ENCODE measurements at regions not wholly inside any gene's neighbourhood (a gene's known extent, or its start where the extent isn't known, plus 50 kb on each side); places are given as distances from the start of the nearest gene placed in this dataset.

- Histone ChIP-seq H3K4me2 (ENCODE audit: low read depth, low read length, poor library complexity, severe bottlenecking) (no peak overlapping the region), H3K27ac (ENCODE audit: low read depth, low read length) (no peak overlapping the region), H3K79me2 (ENCODE audit: insufficient read depth, low read length) (no peaks in the 10 kb centered on the region), H2AFZ (ENCODE audit: low read depth, low read length, severe bottlenecking) (no peak overlapping the region), H3K36me3 (ENCODE audit: low read length) (no peaks in the 10 kb centered on the region), H3K27me3 (ENCODE audit: low read length) (no peaks in the 10 kb centered on the region), H4K20me1 (ENCODE audit: low read depth, low read length) (no peaks in the 10 kb centered on the region), H3K9me2 (replicated peaks; ENCODE audit: insufficient read depth, low read length) (no peaks in the 10 kb centered on the region), H3K9me3 (ENCODE audit: insufficient read depth, low read length) (no peaks in the 10 kb centered on the region), H3F3A (ENCODE audit: insufficient read depth) (no peaks in the 10 kb centered on the region), H3K4me3 (ENCODE audit: insufficient read depth, low read length, poor library complexity, severe bottlenecking) (no peak overlapping the region), H3K9ac (ENCODE audit: low read length) (no peak overlapping the region)
- TF ChIP-seq EZH2phosphoT487 (conservative IDR thresholded peaks at IDR 0.05; ENCODE audit: low read length) = no peak
These were observed 190.3 kb downstream of the DHX15 start for GRCh38 chr4:24394041-24394440.

GRCh38 chr4:24392613-24393012 lies 191.7 kb downstream of the DHX15 start:
- Histone ChIP-seq H3F3A (ENCODE audit: insufficient read depth) (no peaks in the 10 kb centered on the region), H3K9me3 (ENCODE audit: insufficient read depth, low read length) (no peaks in the 10 kb centered on the region), H3K27me3 (ENCODE audit: low read length) (no peaks in the 10 kb centered on the region), H4K20me1 (ENCODE audit: low read depth, low read length) (no peaks in the 10 kb centered on the region), H3K9me2 (replicated peaks; ENCODE audit: insufficient read depth, low read length) (no peaks in the 10 kb centered on the region), H3K79me2 (ENCODE audit: insufficient read depth, low read length) (no peaks in the 10 kb centered on the region), H3K4me2 (ENCODE audit: low read depth, low read length, poor library complexity, severe bottlenecking) (no peak overlapping the region), H3K9ac (ENCODE audit: low read length) (no peak overlapping the region), H3K36me3 (ENCODE audit: low read length) (no peaks in the 10 kb centered on the region), H3K4me3 (ENCODE audit: insufficient read depth, low read length, poor library complexity, severe bottlenecking) (no peak overlapping the region), H2AFZ (ENCODE audit: low read depth, low read length, severe bottlenecking) (no peak overlapping the region), H3K27ac (ENCODE audit: low read depth, low read length) (no peak overlapping the region)
- TF ChIP-seq EZH2phosphoT487 (conservative IDR thresholded peaks at IDR 0.05; ENCODE audit: low read length) (no peak), CTCF (IDR thresholded peaks at IDR 0.05; ENCODE audit: insufficient read depth, low read length, poor library complexity, severe bottlenecking) (no peak)

GRCh38 chr4:24382381-24382780 lies 202.0 kb downstream of the DHX15 start:
- TF ChIP-seq EZH2phosphoT487 (conservative IDR thresholded peaks at IDR 0.05; ENCODE audit: low read length) = no peak
- Histone ChIP-seq H3K79me2 (ENCODE audit: insufficient read depth, low read length) (no peaks in the 10 kb centered on the region), H3K27me3 (ENCODE audit: low read length) (no peaks in the 10 kb centered on the region), H3K4me3 (ENCODE audit: insufficient read depth, low read length, poor library complexity, severe bottlenecking) (no peak overlapping the region), H3K9me3 (ENCODE audit: insufficient read depth, low read length) (no peaks in the 10 kb centered on the region), H3F3A (ENCODE audit: insufficient read depth) (no peaks in the 10 kb centered on the region), H3K36me3 (ENCODE audit: low read length) (no peaks in the 10 kb centered on the region), H3K4me2 (ENCODE audit: low read depth, low read length, poor library complexity, severe bottlenecking) (no peak overlapping the region), H2AFZ (ENCODE audit: low read depth, low read length, severe bottlenecking) (no peak overlapping the region), H3K9ac (ENCODE audit: low read length) (no peak overlapping the region), H3K9me2 (replicated peaks; ENCODE audit: insufficient read depth, low read length) (no peaks in the 10 kb centered on the region), H3K27ac (ENCODE audit: low read depth, low read length) (no peak overlapping the region), H4K20me1 (ENCODE audit: low read depth, low read length) (no peaks in the 10 kb centered on the region)

GRCh38 chr4:24380957-24381665 lies 203.2 kb downstream of the DHX15 start:
- no peak overlapping the region for H3K4me2 ChIP-seq (ENCODE audit: low read depth, low read length, poor library complexity, severe bottlenecking)
- no peak overlapping the region for H3K27ac ChIP-seq (ENCODE audit: low read depth, low read length)
- H2AFZ ChIP-seq (ENCODE audit: low read depth, low read length, severe bottlenecking) = no peak overlapping the region
- H3K9ac ChIP-seq (ENCODE audit: low read length) = no peak overlapping the region
- H3K36me3 ChIP-seq (ENCODE audit: low read length) = no peaks in the 10 kb centered on the region
- no peaks in the 10 kb centered on the region for H3K9me2 ChIP-seq (replicated peaks; ENCODE audit: insufficient read depth, low read length)
- no peak for TF ChIP-seq EZH2phosphoT487 (conservative IDR thresholded peaks at IDR 0.05; ENCODE audit: low read length)
- TF ChIP-seq CTCF (IDR thresholded peaks at IDR 0.05; ENCODE audit: insufficient read depth, low read length, poor library complexity, severe bottlenecking) = no peak
- no peaks in the 10 kb centered on the region for H3K79me2 ChIP-seq (ENCODE audit: insufficient read depth, low read length)
- no peaks in the 10 kb centered on the region for H3K9me3 ChIP-seq (ENCODE audit: insufficient read depth, low read length)
- no peaks in the 10 kb centered on the region for H3F3A ChIP-seq (ENCODE audit: insufficient read depth)
- no peaks in the 10 kb centered on the region for H3K27me3 ChIP-seq (ENCODE audit: low read length)
- H4K20me1 ChIP-seq (ENCODE audit: low read depth, low read length) = no peaks in the 10 kb centered on the region
- H3K4me3 ChIP-seq (ENCODE audit: insufficient read depth, low read length, poor library complexity, severe bottlenecking) = no peak overlapping the region

Measured in SU-DHL-6 (cell line).